ENCODE measurements at regions not wholly inside any gene's neighbourhood (a gene's known extent, or its start where the extent isn't known, plus 50 kb on each side); places are given as distances from the start of the nearest gene placed in this dataset.

- TF ChIP-seq POLR2AphosphoS5 (IDR thresholded peaks at IDR 0.05) (no peak), CTCF (IDR thresholded peaks at IDR 0.05) (no peak), EP300 (IDR thresholded peaks at IDR 0.05; ENCODE audit: low read depth) (no peak), POLR2A (IDR thresholded peaks at IDR 0.05) (no peak)
- Histone ChIP-seq H3K27me3 (no peaks in the 10 kb centered on the region), H3K27ac (no peak overlapping the region), H3K4me1 (no peaks in the 10 kb centered on the region), H3K36me3 (no peaks in the 10 kb centered on the region), H3K4me3 (no peak overlapping the region), H3K9me3 (no peaks in the 10 kb centered on the region)
- WGBS, 2 donors (ENCODE audit: low coverage in 1 of 2): 27 to 36% methylated on average over 1 of the region's 1 CpG
- no peak for DNase-seq
- intact Hi-C loops (cut with DNase I; ENCODE audit: low total_unique reads): no loop called here
- in situ Hi-C loops (cut with MboI; ENCODE audit: low pct_ligation_motif_present in 1 of 4, low pct_unique_long_range_greater_than_20kb in 1 of 4, low sequenced_read_pairs in 3 of 4): no loop called here
These were observed 241.1 kb downstream of the TACR3 start for GRCh38 chr4:103478734-103479133.

GRCh38 chr4:103478210-103478609, 241.6 kb downstream of the TACR3 start:
- no peaks in the 10 kb centered on the region for H3K9me3 ChIP-seq
- intact Hi-C loops (cut with DNase I; ENCODE audit: low total_unique reads) (no loop called here), in situ Hi-C loops (cut with MboI; ENCODE audit: low pct_ligation_motif_present in 1 of 4, low pct_unique_long_range_greater_than_20kb in 1 of 4, low sequenced_read_pairs in 3 of 4) (no loop called here)
- TF ChIP-seq POLR2A (IDR thresholded peaks at IDR 0.05): no peak
- no peak for TF ChIP-seq POLR2AphosphoS5 (IDR thresholded peaks at IDR 0.05)
- TF ChIP-seq EP300 (IDR thresholded peaks at IDR 0.05; ENCODE audit: low read depth): no peak
- TF ChIP-seq CTCF (IDR thresholded peaks at IDR 0.05): no peak
- no peaks in the 10 kb centered on the region for H3K4me1 ChIP-seq
- no peaks in the 10 kb centered on the region for H3K36me3 ChIP-seq
- 10 to 33% methylated on average over 1 of the region's 1 CpG for WGBS, 2 donors (ENCODE audit: low coverage in 1 of 2)
- H3K27ac ChIP-seq: no peak overlapping the region
- no peak for DNase-seq
- H3K4me3 ChIP-seq: no peak overlapping the region
- H3K27me3 ChIP-seq: no peaks in the 10 kb centered on the region

GRCh38 chr4:103457566-103457965, 259.4 kb upstream of the CENPE start:
- intact Hi-C loops (cut with DNase I; ENCODE audit: low total_unique reads): no loop called here
- in situ Hi-C loops (cut with MboI; ENCODE audit: low pct_ligation_motif_present in 1 of 4, low pct_unique_long_range_greater_than_20kb in 1 of 4, low sequenced_read_pairs in 3 of 4): no loop called here
- Histone ChIP-seq H3K27ac (no peak overlapping the region), H3K9me3 (no peaks in the 10 kb centered on the region), H3K4me3 (no peak overlapping the region), H3K36me3 (no peaks in the 10 kb centered on the region), H3K27me3 (no peaks in the 10 kb centered on the region), H3K4me1 (no peaks in the 10 kb centered on the region)
- 90 to 92% methylated on average over 2 of the region's 2 CpGs for WGBS, 2 donors (ENCODE audit: low coverage in 1 of 2)
- TF ChIP-seq POLR2AphosphoS5 (IDR thresholded peaks at IDR 0.05): no peak
- TF ChIP-seq POLR2A (IDR thresholded peaks at IDR 0.05): no peak
- no peak for TF ChIP-seq CTCF (IDR thresholded peaks at IDR 0.05)
- no peak for TF ChIP-seq EP300 (IDR thresholded peaks at IDR 0.05; ENCODE audit: low read depth)
- DNase-seq: no peak

GRCh38 chr4:103451341-103451740, 253.2 kb upstream of the CENPE start:
- in situ Hi-C loops (cut with MboI; ENCODE audit: low pct_ligation_motif_present in 1 of 4, low pct_unique_long_range_greater_than_20kb in 1 of 4, low sequenced_read_pairs in 3 of 4): no loop called here
- 45 to 53% methylated on average over 2 of the region's 2 CpGs for WGBS, 2 donors (ENCODE audit: low coverage in 1 of 2)

More at GRCh38 chr4:103451341-103451740, 253.2 kb upstream of the CENPE start:
- H3K27me3 ChIP-seq: no peaks in the 10 kb centered on the region
- no peaks in the 10 kb centered on the region for H3K36me3 ChIP-seq
- no peak for DNase-seq
- H3K27ac ChIP-seq: no peak overlapping the region
- intact Hi-C loops (cut with DNase I; ENCODE audit: low total_unique reads): no loop called here
- H3K9me3 ChIP-seq: no peaks in the 10 kb centered on the region
- H3K4me3 ChIP-seq: no peak overlapping the region
- no peaks in the 10 kb centered on the region for H3K4me1 ChIP-seq
- TF ChIP-seq POLR2A (IDR thresholded peaks at IDR 0.05) (no peak), EP300 (IDR thresholded peaks at IDR 0.05; ENCODE audit: low read depth) (no peak), POLR2AphosphoS5 (IDR thresholded peaks at IDR 0.05) (no peak), CTCF (IDR thresholded peaks at IDR 0.05) (no peak)

All from transverse colon (tissue), 4 donors.